ENCODE measurements at regions not wholly inside any gene's neighbourhood (a gene's known extent, or its start where the extent isn't known, plus 50 kb on each side); places are given as distances from the start of the nearest gene placed in this dataset.

DNA sequence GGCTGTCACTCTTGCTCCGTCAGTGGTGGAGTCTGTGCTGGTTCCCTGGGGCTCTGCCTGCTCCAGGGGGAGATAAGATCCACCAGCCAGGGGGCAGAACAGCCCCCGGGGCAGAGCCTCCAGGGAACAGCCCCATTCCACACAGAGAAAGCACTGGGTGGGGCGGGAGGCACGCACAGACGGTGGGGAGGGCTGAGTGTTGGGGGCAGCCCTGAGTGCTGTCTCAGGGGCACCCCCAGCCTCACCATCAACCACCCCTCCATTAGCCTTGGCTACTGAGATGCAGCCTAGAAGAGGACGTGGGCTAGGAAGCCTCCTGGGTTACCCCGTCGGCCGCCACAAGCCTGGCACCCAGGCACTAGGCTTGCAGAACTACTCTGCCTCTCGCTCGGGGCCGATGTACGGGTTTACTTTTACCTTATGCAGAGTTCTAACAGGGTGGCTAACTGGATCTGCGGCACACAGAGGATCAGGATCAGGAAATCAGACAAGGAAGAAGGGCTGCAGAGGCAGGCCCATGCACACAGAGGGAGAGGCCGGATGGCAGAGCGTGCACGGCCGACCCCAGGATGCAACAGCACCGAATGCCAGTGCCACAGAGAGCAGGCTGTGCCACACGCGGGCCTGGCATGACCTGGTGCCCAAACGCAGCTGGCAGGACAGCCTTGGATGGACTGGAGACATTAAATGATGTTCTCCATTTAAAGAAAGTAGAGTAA is 140.5 kb downstream of the CTTN start:
- Histone ChIP-seq H3K27ac (ENCODE audit: low read depth in 1 of 2, low read length in 2 of 2) (no peak overlapping the region), H3K9me3 (ENCODE audit: control insufficient read depth in 4 of 4, low read length in 3 of 4) (no peaks in the 10 kb centered on the region), H3K4me3 (ENCODE audit: low read depth in 1 of 3, low read length in 3 of 3) (no peak overlapping the region), H3K36me3 (ENCODE audit: control insufficient read depth in 4 of 4, insufficient read depth in 3 of 4, low read depth in 1 of 4, low read length in 3 of 4) (no peaks in the 10 kb centered on the region), H3K4me1 (ENCODE audit: control insufficient read depth in 4 of 4, insufficient read depth in 4 of 4, low read length in 3 of 4) (no peaks in the 10 kb centered on the region), H3K9ac (ENCODE audit: low read depth in 1 of 2, low read length in 2 of 2) (no peak overlapping the region), H3K27me3 (ENCODE audit: control insufficient read depth in 4 of 4, insufficient read depth in 4 of 4, low read length in 3 of 4) (no peaks in the 10 kb centered on the region)
- WGBS: 91% methylated on average over 22 of the region's 22 CpGs
- TF ChIP-seq HNF4G (IDR thresholded peaks at IDR 0.05) (no peak), HNF4A (conservative IDR thresholded peaks at IDR 0.05) (no peak), JUND (IDR thresholded peaks at IDR 0.05) (no peak), EGR1 (IDR thresholded peaks at IDR 0.05; ENCODE audit: low read depth in 2 of 2) (no peak), FOXA2 (IDR thresholded peaks at IDR 0.05) (no peak), RAD21 (IDR thresholded peaks at IDR 0.05) (no peak), NR2F2 (IDR thresholded peaks at IDR 0.05) (no peak)
- TF ChIP-seq, protein P1, sequence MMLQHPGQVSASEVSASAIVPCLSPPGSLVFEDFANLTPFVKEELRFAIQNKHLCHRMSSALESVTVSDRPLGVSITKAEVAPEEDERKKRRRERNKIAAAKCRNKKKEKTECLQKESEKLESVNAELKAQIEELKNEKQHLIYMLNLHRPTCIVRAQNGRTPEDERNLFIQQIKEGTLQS (IDR thresholded peaks at IDR 0.05): no peak
- TF ChIP-seq, protein P2, sequence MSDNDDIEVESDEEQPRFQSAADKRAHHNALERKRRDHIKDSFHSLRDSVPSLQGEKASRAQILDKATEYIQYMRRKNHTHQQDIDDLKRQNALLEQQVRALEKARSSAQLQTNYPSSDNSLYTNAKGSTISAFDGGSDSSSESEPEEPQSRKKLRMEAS (IDR thresholded peaks at IDR 0.05): no peak
- TF ChIP-seq, protein P3, sequence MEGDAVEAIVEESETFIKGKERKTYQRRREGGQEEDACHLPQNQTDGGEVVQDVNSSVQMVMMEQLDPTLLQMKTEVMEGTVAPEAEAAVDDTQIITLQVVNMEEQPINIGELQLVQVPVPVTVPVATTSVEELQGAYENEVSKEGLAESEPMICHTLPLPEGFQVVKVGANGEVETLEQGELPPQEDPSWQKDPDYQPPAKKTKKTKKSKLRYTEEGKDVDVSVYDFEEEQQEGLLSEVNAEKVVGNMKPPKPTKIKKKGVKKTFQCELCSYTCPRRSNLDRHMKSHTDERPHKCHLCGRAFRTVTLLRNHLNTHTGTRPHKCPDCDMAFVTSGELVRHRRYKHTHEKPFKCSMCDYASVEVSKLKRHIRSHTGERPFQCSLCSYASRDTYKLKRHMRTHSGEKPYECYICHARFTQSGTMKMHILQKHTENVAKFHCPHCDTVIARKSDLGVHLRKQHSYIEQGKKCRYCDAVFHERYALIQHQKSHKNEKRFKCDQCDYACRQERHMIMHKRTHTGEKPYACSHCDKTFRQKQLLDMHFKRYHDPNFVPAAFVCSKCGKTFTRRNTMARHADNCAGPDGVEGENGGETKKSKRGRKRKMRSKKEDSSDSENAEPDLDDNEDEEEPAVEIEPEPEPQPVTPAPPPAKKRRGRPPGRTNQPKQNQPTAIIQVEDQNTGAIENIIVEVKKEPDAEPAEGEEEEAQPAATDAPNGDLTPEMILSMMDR (IDR thresholded peaks at IDR 0.05; ENCODE audit: low read depth, low read length, missing input control): no peak
- no peak for DNase-seq (ENCODE audit: low spot score)

DNA sequence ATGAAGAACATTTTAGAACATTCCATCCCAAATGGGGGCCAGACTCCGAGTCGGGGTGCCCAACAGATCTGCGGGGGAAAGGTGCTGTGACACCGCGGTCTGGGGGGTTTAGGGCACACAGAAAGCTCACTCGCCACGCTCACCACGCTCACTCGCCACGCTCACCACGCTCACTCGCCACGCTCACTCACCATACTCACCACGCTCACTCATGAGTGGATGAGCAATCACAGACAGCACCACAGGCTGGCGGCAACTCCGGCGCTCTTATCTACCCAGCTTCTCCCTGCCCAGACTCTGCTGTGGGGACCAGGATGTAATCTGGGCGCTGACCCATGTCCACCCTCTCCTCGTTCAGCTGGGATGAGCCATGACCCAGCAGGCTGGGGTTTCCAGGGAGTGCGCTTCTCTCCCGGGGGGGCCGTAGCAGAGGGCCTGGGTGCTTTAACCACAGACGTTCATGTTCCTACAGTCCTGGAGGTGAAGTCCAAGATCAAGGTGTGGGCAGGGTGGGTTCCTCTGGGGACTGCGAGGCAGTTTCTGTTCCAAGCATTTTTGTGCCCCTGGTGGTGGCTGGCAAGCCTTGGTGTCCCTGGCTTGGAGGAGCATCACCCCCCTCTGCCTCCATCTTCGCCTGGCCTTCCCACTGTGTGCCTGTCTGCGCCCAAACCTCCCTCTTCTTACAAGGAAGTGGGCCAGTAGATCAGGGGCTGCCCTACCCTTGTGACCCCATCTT is 141.2 kb downstream of the CTTN start:
- H3K4me1 ChIP-seq (ENCODE audit: control insufficient read depth in 4 of 4, insufficient read depth in 4 of 4, low read length in 3 of 4): no peaks in the 10 kb centered on the region
- no peaks in the 10 kb centered on the region for H3K9me3 ChIP-seq (ENCODE audit: control insufficient read depth in 4 of 4, low read length in 3 of 4)
- 93% methylated on average over 26 of the region's 26 CpGs for WGBS
- H3K9ac ChIP-seq (ENCODE audit: low read depth in 1 of 2, low read length in 2 of 2): no peak overlapping the region
- TF ChIP-seq RAD21 (IDR thresholded peaks at IDR 0.05) (no peak), HNF4G (IDR thresholded peaks at IDR 0.05) (no peak), HNF4A (conservative IDR thresholded peaks at IDR 0.05) (no peak), JUND (IDR thresholded peaks at IDR 0.05) (no peak), TAF1 (conservative IDR thresholded peaks at IDR 0.05) (no peak), YY1 (IDR thresholded peaks at IDR 0.05) (no peak), FOXA1 (IDR thresholded peaks at IDR 0.05) (no peak), FOXA2 (IDR thresholded peaks at IDR 0.05) (no peak), RXRA (IDR thresholded peaks at IDR 0.05) (no peak), NR2F2 (IDR thresholded peaks at IDR 0.05) (no peak), SP1 (IDR thresholded peaks at IDR 0.05) (no peak), GABPA (IDR thresholded peaks at IDR 0.05 in 1 of 2, conservative IDR thresholded peaks at IDR 0.05 in 1 of 2) (no peak), EGR1 (IDR thresholded peaks at IDR 0.05; ENCODE audit: low read depth in 2 of 2) (no peak)
- TF ChIP-seq, protein P2 (IDR thresholded peaks at IDR 0.05): no peak
- TF ChIP-seq, protein P1 (IDR thresholded peaks at IDR 0.05): no peak
- TF ChIP-seq, protein P4, sequence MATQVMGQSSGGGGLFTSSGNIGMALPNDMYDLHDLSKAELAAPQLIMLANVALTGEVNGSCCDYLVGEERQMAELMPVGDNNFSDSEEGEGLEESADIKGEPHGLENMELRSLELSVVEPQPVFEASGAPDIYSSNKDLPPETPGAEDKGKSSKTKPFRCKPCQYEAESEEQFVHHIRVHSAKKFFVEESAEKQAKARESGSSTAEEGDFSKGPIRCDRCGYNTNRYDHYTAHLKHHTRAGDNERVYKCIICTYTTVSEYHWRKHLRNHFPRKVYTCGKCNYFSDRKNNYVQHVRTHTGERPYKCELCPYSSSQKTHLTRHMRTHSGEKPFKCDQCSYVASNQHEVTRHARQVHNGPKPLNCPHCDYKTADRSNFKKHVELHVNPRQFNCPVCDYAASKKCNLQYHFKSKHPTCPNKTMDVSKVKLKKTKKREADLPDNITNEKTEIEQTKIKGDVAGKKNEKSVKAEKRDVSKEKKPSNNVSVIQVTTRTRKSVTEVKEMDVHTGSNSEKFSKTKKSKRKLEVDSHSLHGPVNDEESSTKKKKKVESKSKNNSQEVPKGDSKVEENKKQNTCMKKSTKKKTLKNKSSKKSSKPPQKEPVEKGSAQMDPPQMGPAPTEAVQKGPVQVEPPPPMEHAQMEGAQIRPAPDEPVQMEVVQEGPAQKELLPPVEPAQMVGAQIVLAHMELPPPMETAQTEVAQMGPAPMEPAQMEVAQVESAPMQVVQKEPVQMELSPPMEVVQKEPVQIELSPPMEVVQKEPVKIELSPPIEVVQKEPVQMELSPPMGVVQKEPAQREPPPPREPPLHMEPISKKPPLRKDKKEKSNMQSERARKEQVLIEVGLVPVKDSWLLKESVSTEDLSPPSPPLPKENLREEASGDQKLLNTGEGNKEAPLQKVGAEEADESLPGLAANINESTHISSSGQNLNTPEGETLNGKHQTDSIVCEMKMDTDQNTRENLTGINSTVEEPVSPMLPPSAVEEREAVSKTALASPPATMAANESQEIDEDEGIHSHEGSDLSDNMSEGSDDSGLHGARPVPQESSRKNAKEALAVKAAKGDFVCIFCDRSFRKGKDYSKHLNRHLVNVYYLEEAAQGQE (IDR thresholded peaks at IDR 0.05): no peak
- TF ChIP-seq, protein P3 (IDR thresholded peaks at IDR 0.05; ENCODE audit: low read depth, low read length, missing input control): no peak
- TF ChIP-seq, protein P5, sequence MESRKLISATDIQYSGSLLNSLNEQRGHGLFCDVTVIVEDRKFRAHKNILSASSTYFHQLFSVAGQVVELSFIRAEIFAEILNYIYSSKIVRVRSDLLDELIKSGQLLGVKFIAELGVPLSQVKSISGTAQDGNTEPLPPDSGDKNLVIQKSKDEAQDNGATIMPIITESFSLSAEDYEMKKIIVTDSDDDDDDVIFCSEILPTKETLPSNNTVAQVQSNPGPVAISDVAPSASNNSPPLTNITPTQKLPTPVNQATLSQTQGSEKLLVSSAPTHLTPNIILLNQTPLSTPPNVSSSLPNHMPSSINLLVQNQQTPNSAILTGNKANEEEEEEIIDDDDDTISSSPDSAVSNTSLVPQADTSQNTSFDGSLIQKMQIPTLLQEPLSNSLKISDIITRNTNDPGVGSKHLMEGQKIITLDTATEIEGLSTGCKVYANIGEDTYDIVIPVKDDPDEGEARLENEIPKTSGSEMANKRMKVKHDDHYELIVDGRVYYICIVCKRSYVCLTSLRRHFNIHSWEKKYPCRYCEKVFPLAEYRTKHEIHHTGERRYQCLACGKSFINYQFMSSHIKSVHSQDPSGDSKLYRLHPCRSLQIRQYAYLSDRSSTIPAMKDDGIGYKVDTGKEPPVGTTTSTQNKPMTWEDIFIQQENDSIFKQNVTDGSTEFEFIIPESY (IDR thresholded peaks at IDR 0.05): no peak
- no peaks in the 10 kb centered on the region for H3K27me3 ChIP-seq (ENCODE audit: control insufficient read depth in 4 of 4, insufficient read depth in 4 of 4, low read length in 3 of 4)
- no peaks in the 10 kb centered on the region for H3K36me3 ChIP-seq (ENCODE audit: control insufficient read depth in 4 of 4, insufficient read depth in 3 of 4, low read depth in 1 of 4, low read length in 3 of 4)
- DNase-seq (ENCODE audit: low spot score): no peak
- no peak overlapping the region for H3K27ac ChIP-seq (ENCODE audit: low read depth in 1 of 2, low read length in 2 of 2)
- H3K4me3 ChIP-seq (ENCODE audit: low read depth in 1 of 3, low read length in 3 of 3): no peak overlapping the region

Measured in liver (tissue), 8 donors.